HG02981 (cell line): ENCODE measurements at regions not wholly inside any gene's neighbourhood (a gene's known extent, or its start where the extent isn't known, plus 50 kb on each side); places are given as distances from the start of the nearest gene placed in this dataset.
"Not testable (repeated sequence)": the region's sequence is repeated elsewhere in the genome, so short reads cannot be mapped to it uniquely, and the experiment has no call there.

Experiments used
- ATAC-seq: cut with Tn5 transposase; IDR thresholded peaks from one replicate; pipeline ENCODE4 v1.9.1; 2021; ENCODE audit warnings: mild to moderate bottlenecking, moderate library complexity; ENCODE audit not compliant: unreplicated experiment

DNA sequence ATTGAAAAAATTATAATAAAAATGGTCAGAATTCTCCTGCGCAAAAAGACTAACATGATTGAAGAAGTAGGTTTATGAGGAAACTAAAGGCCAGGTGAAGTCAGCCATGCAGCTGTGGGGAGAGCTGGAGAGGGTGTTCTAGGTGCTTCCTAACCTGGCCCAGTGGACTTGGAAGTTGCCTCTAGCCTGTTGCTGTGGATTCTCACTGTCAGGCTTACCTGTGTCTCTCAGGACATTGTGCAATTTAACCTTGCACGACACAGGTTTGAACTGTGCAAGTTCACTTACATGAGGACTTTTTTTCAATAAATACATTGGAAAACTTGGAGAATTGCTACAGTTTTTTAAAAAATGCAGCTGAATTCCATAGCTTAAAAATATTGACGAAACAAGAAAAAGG, 266.4 kb downstream of the CXCL12 start:
- ATAC-seq = no peak

DNA sequence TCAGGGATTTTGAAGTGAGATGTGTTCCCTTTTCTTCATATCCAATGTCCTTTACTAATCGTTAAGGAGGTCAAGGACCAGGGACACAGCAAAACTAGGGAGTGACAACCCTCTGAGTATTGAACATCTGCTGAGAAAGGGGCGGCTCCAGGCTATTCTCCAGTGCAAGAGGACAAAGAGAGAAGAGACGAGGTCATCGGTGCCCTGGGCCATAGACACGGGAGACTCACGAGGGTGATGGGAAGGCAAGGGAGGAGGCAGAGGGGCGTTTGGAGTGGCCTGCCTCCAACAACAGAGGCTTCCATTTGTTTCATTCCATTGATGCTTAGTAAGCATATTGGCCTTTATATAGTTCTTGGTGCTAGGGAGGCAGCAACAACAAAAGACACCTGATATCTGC, 268.4 kb downstream of the CXCL12 start:
- ATAC-seq = no peak

DNA sequence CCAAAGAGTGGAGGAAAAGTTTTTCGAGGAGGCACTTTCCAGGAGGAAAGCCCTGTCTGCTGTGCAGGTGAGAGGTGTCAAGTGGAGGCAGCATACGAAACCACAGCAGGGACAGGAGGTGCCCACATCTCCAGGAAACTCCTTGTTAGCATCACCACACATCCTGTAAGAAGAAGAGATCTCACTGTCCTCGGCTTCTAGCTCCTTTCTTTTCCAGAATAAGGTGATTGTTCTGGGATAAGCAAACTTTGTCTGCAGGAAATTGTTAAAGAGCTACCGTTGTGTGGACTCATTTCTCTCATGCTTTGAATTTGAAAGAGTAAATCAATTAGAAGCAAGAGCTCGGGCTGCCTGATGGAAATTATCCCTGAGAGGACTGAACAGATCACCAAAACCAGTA, 269.4 kb downstream of the CXCL12 start:
- ATAC-seq = no peak

DNA sequence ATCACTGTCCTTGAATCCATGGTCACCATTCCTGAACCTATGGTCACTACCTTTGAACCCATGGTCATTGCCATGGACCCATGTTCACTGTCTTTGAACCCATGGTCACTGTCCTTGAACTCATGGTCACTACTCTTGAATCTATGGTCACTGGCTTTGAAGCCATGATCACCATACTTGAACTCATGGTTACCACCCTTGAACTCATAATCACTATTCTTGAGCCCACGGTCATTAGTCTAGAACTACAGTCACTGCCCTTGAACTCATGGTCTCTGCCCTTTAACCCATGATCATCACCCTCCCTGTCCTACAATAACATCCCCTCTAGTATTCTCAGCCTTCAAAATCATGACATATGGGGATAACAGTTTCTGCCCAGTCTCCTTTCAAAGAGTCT, 270.5 kb downstream of the CXCL12 start:
- no peak for ATAC-seq

DNA sequence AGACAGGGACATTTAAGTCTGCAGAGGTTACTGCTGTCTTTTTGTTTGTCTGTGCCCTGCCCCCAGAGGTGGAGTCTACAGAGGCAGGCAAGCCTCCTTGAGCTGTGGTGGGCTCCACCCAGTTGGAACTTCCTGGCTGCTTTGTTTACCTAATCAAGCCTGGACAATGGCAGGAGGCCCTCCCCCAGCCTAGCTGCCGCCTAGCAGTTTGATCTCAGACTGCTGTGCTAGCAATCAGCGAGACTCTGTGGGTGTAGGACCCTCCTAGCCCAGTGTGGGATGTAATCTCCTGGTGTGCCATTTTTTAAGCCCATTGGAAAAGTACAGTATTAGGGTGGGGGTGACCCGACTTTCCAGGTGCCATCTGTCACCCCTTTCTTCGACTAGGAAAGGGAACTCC, 272.6 kb downstream of the CXCL12 start:
- not testable (repeated sequence) for ATAC-seq

DNA sequence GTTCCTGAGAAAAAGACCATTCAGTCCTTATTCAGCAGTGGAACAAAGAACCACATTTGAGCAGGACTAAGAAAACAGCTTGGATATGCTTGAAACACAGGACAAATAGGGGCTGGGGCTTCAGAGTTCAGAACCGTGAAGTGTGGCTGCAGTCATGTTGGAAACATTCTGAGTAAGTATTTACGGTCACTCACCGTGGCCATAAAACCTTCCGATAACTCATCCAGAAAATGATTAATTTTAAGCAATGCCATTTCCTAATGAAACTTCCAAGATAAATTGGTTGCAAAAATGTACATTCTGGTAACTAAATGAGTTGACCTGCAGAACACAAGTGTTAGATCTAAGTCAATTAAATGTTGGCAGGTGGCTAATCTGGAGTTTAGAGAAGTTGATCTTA, 279.2 kb downstream of the CXCL12 start:
- ATAC-seq = no peak

DNA sequence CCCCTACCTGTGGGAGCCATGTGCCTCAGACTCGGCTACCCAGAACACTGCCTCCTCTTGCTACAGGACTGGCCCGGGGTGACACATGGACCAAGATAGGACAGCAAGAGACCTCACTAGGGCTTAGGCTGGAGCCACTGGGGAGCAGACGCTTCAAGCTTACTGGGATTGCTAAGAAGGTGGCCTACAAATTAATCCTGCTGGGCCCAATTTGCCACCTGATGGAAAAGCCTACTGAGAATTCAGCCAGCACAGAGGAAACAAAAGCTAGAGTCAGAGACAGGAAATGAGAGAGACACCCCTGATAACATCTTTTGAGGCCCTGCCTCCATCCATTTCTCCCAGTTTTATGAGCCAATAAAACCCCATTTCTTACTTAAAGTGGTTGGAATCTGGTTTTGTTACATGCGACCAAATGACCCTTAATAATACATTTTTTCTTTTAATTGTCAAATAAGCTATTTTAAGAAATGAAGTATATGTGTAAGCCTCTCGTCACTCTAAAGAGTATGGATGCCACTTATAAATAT, 282.1 kb downstream of the CXCL12 start:
- ATAC-seq = no peak

DNA sequence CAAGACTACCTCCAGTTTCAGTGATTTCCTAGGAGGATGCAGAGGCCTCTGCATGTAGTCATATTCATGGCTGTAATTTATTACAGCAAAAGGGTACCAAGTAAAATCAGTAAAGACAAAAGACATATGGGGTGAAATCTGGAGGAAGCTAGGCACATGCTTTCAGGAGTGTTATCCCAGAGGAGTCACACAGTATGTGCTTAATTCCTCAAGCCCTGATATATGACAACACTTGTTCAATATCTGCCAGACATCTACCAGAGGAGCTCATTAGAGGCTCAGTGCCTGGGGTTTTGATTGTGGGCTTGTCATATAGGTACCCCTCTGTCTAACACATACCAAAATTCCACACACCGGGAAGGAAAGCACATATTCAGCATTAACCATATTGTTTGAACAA, 283.8 kb downstream of the CXCL12 start:
- ATAC-seq = no peak

DNA sequence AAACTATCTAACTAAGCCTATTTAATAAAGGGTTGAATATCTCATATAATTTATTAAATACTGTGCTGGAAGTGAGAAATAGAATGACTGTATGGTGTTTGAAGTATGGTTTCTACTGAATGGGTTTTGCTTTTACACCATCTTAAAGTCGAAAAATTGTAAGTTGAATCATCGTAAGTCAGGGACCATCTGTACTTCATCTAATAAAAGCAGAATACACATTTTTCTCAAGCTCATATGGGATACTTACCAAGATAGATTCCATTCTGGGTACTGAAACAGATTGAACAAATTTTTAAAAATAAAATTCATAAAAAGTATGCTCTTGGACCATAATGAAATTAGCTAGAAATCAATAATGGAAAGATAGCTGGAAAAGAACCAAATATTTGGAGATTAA, 285.4 kb downstream of the CXCL12 start:
- no peak for ATAC-seq

DNA sequence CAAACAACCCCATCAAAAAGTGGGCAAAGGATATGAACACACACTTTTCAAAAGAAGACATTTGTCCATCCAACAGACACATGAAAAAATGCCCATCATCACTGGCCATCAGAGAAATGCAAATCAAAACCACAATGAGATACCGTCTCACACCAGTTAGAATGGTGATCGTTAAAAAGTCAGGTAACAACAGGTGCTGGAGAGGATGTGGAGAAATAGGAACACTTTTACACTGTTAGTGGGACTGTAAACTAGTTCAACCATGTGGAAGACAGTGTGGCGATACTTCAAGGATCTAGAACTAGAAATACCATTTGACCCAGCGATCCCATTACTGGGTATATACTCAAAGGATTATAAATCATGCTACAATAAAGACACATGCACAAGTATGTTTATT, 288.7 kb downstream of the CXCL12 start:
- not testable (repeated sequence) for ATAC-seq

DNA sequence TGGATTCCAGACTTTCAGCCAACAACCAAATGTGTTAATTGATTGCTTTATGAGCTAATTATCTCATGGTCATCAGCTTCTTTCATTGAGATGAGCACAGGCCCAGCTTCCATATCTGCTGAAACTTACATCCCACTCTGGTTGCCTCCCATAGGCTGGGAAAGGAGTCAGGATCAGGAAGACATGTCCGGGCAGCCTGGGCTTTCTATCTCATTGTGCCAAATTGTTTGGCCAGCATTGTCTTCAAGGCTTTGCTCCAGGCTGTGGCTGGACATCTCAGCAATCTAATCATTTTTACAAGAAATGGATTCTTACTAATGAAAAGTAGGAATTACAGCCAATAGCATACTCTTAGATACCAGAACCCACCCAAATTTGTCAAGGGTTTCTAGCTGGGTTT, 295.2 kb downstream of the CXCL12 start:
- ATAC-seq = no peak

DNA sequence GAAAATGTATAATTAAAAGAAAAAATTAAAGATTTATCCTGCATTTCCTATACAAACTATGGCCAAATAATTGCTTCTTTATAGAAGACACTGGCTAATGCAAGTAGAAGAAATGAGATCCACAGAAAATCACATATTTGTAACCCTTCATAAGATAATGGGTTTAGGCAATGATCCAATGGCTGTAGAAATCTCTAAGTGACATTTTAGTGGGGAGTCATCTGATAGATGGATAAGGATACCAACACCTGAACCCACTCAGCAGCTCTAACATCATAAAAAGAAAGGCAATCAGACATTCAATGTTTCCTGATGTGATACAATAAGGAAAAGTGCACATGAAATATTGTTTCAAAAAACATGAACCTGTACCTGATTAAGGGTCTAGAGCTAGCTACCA, 297.5 kb downstream of the CXCL12 start:
- ATAC-seq = no peak

DNA sequence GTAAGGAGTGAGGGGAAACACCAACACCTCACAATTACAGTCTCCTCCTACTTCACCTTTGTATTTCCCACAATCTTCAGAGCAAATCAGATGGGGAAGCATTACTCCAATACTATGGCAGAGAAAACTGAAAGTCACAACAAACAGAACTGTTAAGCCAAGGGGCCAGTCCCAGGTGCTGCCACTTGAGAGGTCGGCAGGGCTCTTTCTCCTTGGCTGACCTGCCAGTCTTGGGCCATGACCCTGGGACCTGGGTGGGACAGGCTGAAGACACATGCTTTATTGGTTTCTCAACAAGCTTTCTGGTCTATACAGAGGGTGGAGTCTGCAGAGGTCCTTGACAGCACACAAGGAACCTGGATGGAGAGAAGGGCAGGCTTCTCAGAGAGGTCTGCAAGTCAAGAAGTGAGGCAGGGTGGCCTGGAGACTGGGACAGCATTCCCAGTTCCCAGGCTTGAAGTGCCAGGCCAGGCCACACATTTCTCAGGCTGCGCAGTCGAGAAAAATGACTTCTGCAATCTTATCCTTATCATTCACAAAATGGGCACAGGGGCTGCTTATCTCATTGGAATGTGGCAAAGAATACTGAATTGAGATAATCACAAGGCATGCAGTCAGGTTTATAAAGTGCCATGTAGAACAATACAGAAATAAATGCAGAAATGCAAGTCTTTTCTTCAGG, 301.0 kb downstream of the CXCL12 start:
- no peak for ATAC-seq

DNA sequence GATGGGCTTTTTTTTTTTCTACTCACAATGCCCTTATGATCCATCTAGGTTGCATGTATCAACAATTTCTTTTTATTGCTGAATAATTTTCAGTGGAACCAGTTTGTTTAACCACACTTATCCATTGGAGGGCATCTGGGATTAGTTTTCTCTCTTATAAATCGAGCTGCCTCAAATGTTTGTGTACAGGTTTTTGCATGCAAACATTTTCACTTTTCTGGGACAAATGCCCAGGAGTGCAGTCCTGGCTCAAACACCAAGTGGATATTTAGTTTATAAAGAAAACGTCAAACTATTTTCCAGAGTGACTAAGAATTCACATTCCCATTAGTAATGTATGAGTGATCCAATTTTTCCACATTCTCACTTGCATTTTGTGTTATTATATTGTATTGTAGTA, 313.4 kb downstream of the CXCL12 start:
- ATAC-seq = no peak

DNA sequence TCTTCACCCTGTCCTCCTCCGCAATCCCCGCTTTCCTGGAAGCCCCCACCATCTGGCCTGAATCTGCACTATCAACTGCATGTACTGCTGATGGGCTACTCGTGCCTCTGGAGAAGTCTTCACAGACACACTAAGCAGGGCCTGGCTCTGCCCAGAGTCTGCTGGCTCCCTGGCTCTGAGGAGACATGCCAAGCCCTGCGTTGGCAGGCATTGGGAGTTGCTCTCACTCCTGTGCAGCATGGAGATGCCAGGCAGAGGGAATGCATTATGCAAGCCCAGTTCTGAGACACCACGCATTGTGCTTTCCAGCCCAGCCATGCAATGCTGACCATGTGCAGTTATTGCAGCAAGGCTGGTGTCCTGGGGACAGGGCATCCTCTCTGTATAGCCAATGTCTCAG, 314.6 kb downstream of the CXCL12 start:
- ATAC-seq = no peak

DNA sequence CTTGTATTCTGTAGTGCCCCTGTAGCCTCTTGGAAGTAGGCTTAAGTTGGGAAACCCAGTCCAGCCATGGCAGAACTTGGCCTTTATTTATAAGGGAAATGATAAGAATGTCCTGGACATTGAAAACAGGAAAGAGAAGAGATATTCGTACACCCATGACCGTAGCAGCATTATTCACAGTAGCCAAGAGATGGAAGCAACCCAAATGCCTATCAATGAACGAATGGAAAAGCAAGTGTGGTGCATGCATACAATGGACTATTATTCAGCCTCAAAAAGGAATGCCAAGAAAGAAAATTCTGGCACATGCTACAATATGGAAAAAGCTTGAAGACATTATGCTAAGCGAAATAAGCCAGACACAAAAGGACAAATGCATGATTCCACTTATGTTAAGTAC, 315.3 kb downstream of the CXCL12 start:
- no peak for ATAC-seq

DNA sequence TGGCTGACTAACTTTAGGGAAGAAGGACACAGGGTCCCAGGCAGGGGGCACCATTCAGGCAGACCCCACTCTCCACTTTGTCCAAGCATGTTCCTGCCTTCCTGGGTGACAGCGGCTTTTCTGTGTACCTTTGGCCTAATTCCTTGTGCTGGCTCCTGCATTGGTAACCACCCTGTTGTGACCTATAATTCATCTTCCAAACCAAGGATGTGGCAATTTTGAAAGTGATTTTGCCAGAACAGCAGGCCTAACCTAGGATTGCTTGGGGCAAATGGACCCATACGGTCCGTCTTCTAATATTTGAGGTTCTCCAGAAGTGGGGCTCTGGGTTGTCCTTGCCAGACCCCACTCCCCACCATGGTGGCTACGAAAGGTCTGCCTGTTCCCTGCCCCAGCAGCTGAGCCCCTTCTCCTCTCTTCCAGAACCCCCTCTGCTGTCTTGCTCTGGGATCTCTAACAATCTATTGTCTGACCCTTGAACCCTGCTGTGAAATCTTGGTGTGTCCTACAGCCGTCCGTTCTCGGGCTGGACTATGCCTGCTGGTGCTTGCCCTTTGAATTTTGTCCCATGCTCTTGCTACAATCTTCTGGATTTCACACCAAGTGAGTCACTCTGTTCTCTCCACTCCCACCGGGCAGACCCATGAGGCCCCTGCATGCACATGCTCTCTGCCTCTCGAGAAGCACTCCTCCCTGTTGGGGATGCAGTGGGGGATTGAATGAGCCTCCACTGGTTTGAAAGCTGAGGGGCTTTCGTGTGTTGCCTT, 316.0 kb downstream of the CXCL12 start:
- ATAC-seq = no peak

DNA sequence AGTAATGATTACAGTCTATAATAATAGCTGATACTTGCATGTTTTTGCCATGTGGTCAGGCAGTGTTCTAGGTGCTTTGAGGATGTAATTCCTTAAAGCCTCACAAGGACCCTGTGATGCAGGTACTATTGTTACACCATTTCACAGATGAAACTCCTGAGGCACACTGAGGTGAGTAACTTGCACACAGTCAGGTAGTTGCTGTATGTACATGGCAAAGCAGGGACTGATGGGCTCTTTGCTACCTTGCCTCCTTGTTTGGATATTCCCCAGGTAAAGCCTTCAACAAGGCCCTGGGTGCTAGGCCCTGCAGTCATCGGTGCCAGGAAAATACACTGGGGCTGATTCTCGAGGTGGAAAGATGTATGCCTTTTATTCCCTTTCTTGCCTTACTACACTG, 317.5 kb downstream of the CXCL12 start:
- no peak for ATAC-seq

DNA sequence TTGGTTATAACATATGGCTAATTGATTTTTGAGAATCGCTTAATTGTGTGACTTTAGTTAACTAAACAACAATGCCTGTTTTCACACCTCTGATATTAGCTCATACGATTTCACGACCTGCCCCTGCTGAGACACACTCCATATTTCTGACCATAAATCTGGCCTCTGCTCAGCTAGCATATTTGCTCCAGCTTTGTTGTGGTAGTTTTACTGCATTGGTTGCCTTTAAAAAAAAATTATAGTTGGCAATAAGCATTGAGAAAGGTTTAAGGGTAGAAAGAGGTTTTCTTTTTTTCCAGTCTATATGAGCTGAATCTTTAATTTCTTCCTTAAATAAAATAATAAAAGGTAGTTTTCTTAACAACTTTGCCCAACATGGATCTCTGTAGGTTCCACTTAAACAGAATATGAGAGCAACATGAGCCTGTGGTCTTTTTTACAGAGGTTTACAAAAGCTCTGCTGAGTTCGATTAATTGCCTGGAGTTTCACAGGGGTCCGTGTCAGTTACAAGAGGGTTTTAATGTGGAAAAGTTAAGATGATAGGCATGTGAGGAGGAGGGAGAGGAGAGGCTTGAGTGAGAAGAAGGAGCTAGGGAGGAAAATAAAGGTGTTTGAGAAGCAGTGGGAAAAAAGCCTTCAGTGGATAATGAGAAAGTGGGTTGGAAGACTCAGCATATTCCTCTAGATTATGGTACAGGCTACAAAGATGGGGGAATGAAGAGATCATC, 318.2 kb downstream of the CXCL12 start:
- ATAC-seq = no peak

DNA sequence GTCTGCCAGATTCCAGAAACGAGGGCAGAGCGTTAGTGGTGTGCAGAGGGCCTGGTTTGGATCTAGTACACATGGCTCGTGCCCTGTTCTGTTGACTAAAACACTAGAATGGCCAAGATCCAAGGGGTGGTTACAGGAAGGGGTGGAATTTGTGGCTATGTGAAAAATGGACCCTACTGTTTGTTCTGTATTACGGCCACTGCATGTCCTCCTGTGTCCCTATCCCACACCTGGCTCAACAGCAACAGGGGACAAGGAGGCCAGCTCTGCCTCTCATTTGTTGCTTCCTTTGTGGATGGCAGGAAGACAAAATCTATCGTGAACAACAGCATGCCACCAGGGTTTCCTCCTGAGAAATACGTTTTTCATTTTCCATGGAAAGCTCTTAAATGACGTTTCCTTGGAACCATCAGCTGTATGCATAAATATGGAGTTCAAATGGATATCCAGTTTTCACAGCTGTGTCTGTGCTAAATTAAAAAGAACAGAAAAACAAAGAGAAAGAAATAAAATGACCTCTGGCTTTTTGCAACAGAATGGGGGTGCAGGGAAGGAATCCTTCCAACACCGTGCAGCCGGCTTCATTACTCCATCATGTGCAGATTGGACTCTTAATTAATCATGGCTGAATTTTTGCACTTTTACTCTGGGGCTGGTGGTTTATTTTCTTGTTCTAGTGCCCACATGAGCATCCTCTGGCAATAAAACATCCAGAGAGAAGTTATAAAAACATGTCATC, 318.9 kb downstream of the CXCL12 start:
- ATAC-seq = no peak
